ENCODE measurements at regions not wholly inside any gene's neighbourhood (a gene's known extent, or its start where the extent isn't known, plus 50 kb on each side); places are given as distances from the start of the nearest gene placed in this dataset.

GRCh38 chr20:59455402-59456341 lies 148.7 kb upstream of the PHACTR3 start:
- in situ Hi-C loops (cut with MboI; ENCODE audit: low sequenced_read_pairs): no loop called here

- in situ Hi-C loops (cut with MboI; ENCODE audit: low sequenced_read_pairs): no loop called here
These were observed 147.7 kb upstream of the PHACTR3 start for GRCh38 chr20:59456342-59457279.

- in situ Hi-C loops (cut with MboI; ENCODE audit: low sequenced_read_pairs): no loop called here
These were observed 145.7 kb upstream of the PHACTR3 start for GRCh38 chr20:59458645-59459044.

GRCh38 chr20:59459586-59459985 lies 144.8 kb upstream of the PHACTR3 start:
- in situ Hi-C loops (cut with MboI; ENCODE audit: low sequenced_read_pairs): no loop called here

- in situ Hi-C loops (cut with MboI; ENCODE audit: low sequenced_read_pairs): no loop called here
These were observed 144.0 kb upstream of the PHACTR3 start for GRCh38 chr20:59460352-59460751.

- in situ Hi-C loops (cut with MboI; ENCODE audit: low sequenced_read_pairs): no loop called here
These were observed 142.8 kb upstream of the PHACTR3 start for GRCh38 chr20:59461526-59461925.

GRCh38 chr20:59462249-59462648 lies 142.1 kb upstream of the PHACTR3 start:
- in situ Hi-C loops (cut with MboI; ENCODE audit: low sequenced_read_pairs): no loop called here

GRCh38 chr20:59463541-59463940 lies 140.8 kb upstream of the PHACTR3 start:
- in situ Hi-C loops (cut with MboI; ENCODE audit: low sequenced_read_pairs): no loop called here

- in situ Hi-C loops (cut with MboI; ENCODE audit: low sequenced_read_pairs): no loop called here
These were observed 138.1 kb upstream of the PHACTR3 start for GRCh38 chr20:59466107-59466815.

- in situ Hi-C loops (cut with MboI; ENCODE audit: low sequenced_read_pairs): no loop called here
These were observed 135.5 kb upstream of the PHACTR3 start for GRCh38 chr20:59468831-59469230.

- in situ Hi-C loops (cut with MboI; ENCODE audit: low sequenced_read_pairs): no loop called here
These were observed 134.8 kb upstream of the PHACTR3 start for GRCh38 chr20:59469267-59470252.

GRCh38 chr20:59470521-59470920 lies 133.8 kb upstream of the PHACTR3 start:
- in situ Hi-C loops (cut with MboI; ENCODE audit: low sequenced_read_pairs): no loop called here

GRCh38 chr20:59471653-59472421 lies 132.5 kb upstream of the PHACTR3 start:
- in situ Hi-C loops (cut with MboI; ENCODE audit: low sequenced_read_pairs): no loop called here

- in situ Hi-C loops (cut with MboI; ENCODE audit: low sequenced_read_pairs): no loop called here
These were observed 130.6 kb upstream of the PHACTR3 start for GRCh38 chr20:59473742-59474141.

GRCh38 chr20:59481067-59481466 lies 123.3 kb upstream of the PHACTR3 start:
- in situ Hi-C loops (cut with MboI; ENCODE audit: low sequenced_read_pairs): no loop called here

GRCh38 chr20:59481477-59482018 lies 122.8 kb upstream of the PHACTR3 start:
- in situ Hi-C loops (cut with MboI; ENCODE audit: low sequenced_read_pairs): no loop called here

GRCh38 chr20:59482351-59483187 lies 121.8 kb upstream of the PHACTR3 start:
- in situ Hi-C loops (cut with MboI; ENCODE audit: low sequenced_read_pairs): no loop called here

GRCh38 chr20:59483481-59483880 lies 120.9 kb upstream of the PHACTR3 start:
- in situ Hi-C loops (cut with MboI; ENCODE audit: low sequenced_read_pairs): no loop called here
